ENCODE measurements at regions not wholly inside any gene's neighbourhood (a gene's known extent, or its start where the extent isn't known, plus 50 kb on each side); places are given as distances from the start of the nearest gene placed in this dataset.
"Not testable (repeated sequence)": the region's sequence is repeated elsewhere in the genome, so short reads cannot be mapped to it uniquely, and the experiment has no call there.

- Histone ChIP-seq H3K4me1 (no peaks in the 10 kb centered on the region), H3K27me3 (ENCODE audit: low read depth) (no peaks in the 10 kb centered on the region), H3K9me3 (no peaks in the 10 kb centered on the region), H3K4me3 (no peak overlapping the region), H3K27ac (no peak overlapping the region), H3K36me3 (no peaks in the 10 kb centered on the region)
- no peak for ATAC-seq
- TF ChIP-seq CTCF (IDR thresholded peaks at IDR 0.05) = no peak
- DNase-seq = no peak
- intact Hi-C loops (cut with DNase I) = no loop called here
Observed at GRCh38 chr7:68840991-68841390, 757.3 kb upstream of the AUTS2 start.

GRCh38 chr7:68843985-68844384, 754.3 kb upstream of the AUTS2 start:
- intact Hi-C loops (cut with DNase I); H3K27me3 ChIP-seq (ENCODE audit: low read depth); ATAC-seq; H3K4me3 ChIP-seq; H3K27ac ChIP-seq; H3K9me3 ChIP-seq; DNase-seq; H3K4me1 ChIP-seq; H3K36me3 ChIP-seq: not testable (repeated sequence)

GRCh38 chr7:68846811-68847325, 751.4 kb upstream of the AUTS2 start:
- Histone ChIP-seq H3K27me3 (ENCODE audit: low read depth) (no peaks in the 10 kb centered on the region), H3K4me3 (no peak overlapping the region), H3K36me3 (no peaks in the 10 kb centered on the region), H3K27ac (no peak overlapping the region), H3K4me1 (no peaks in the 10 kb centered on the region), H3K9me3 (no peaks in the 10 kb centered on the region)
- TF ChIP-seq CTCF (IDR thresholded peaks at IDR 0.05) = no peak
- DNase-seq = no peak
- intact Hi-C loops (cut with DNase I) = no loop called here
- ATAC-seq = no peak

- intact Hi-C loops (cut with DNase I) = no loop called here
- Histone ChIP-seq H3K4me1 (no peaks in the 10 kb centered on the region), H3K4me3 (no peak overlapping the region), H3K27ac (no peak overlapping the region), H3K9me3 (no peaks in the 10 kb centered on the region), H3K36me3 (no peaks in the 10 kb centered on the region), H3K27me3 (ENCODE audit: low read depth) (no peaks in the 10 kb centered on the region)
- DNase-seq (no peak), ATAC-seq (no peak)
- TF ChIP-seq CTCF (IDR thresholded peaks at IDR 0.05) = no peak
Observed at GRCh38 chr7:68853254-68853653, 745.0 kb upstream of the AUTS2 start.

- ATAC-seq (no peak), DNase-seq (no peak)
- no peaks in the 10 kb centered on the region for H3K4me1 ChIP-seq
- intact Hi-C loops (cut with DNase I) = no loop called here
- H3K9me3 ChIP-seq = no peaks in the 10 kb centered on the region
- H3K4me3 ChIP-seq = no peak overlapping the region
- no peaks in the 10 kb centered on the region for H3K36me3 ChIP-seq
- no peak overlapping the region for H3K27ac ChIP-seq
- TF ChIP-seq CTCF (IDR thresholded peaks at IDR 0.05) = no peak
- H3K27me3 ChIP-seq (ENCODE audit: low read depth) = no peaks in the 10 kb centered on the region
Observed at GRCh38 chr7:68857571-68857970, 740.7 kb upstream of the AUTS2 start.

- no peak overlapping the region for H3K4me3 ChIP-seq
- DNase-seq (no peak), ATAC-seq (no peak)
- no peaks in the 10 kb centered on the region for H3K9me3 ChIP-seq
- no peaks in the 10 kb centered on the region for H3K27me3 ChIP-seq (ENCODE audit: low read depth)
- intact Hi-C loops (cut with DNase I) = no loop called here
- H3K27ac ChIP-seq = no peak overlapping the region
- no peaks in the 10 kb centered on the region for H3K36me3 ChIP-seq
- H3K4me1 ChIP-seq = no peaks in the 10 kb centered on the region
- TF ChIP-seq CTCF (IDR thresholded peaks at IDR 0.05) = no peak
Observed at GRCh38 chr7:68858497-68858896, 739.8 kb upstream of the AUTS2 start.

All from lower lobe of right lung (tissue), 2 donors.